ENCODE measurements at regions not wholly inside any gene's neighbourhood (a gene's known extent, or its start where the extent isn't known, plus 50 kb on each side); places are given as distances from the start of the nearest gene placed in this dataset.

DNA sequence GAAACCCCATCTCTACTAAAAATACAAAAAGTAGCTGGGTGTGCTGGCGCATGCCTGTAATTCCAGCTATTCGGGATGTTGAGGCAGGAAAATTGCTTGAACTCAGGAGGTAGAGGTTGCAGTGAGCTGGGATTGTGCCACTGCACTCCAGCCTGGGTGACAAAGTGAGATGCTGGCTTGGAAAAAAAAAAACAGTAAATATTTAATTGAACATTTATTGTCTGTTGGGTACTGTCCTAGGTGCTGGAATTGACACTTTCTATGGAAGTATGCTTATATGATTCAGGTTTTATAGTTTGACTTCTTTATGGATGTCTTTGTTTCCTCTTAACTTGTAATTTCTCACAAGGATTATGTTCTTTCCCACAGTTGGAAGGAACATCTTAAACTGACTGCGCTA lies 633.1 kb upstream of the SETBP1 start:
- no peak for TF ChIP-seq CTCF (optimal IDR thresholded peaks at IDR 0.05 in 1 of 3, IDR thresholded peaks at IDR 0.05 in 1 of 3, conservative IDR thresholded peaks at IDR 0.05 in 1 of 3; ENCODE audit: extremely low read depth in 1 of 3, insufficient read depth in 2 of 3, low read length in 3 of 3)
- TF ChIP-seq EZH2 (IDR thresholded peaks at IDR 0.05; ENCODE audit: low read length) = no peak

Data from keratinocyte (primary cell).